H1 (cell line): ENCODE measurements at regions not wholly inside any gene's neighbourhood (a gene's known extent, or its start where the extent isn't known, plus 50 kb on each side); places are given as distances from the start of the nearest gene placed in this dataset.

Experiments
- EZH2 ChIP-seq: fragments of 200-600 bp; sonication (generic); IDR thresholded peaks from 2 replicates; pipeline ENCODE4 v1.7.1; 2012; ENCODE audit warnings: low read depth, mild to moderate bottlenecking, moderate library complexity, low read length, inconsistent platforms; ENCODE audit not compliant: severe bottlenecking
- KDM1A ChIP-seq: fragments of 200-600, 300-600 bp; sonication (generic); IDR thresholded peaks from 2 replicates; pipeline ENCODE4 v1.7.1; 2016; ENCODE audit warnings: mild to moderate bottlenecking, low read length, borderline replicate concordance

DNA sequence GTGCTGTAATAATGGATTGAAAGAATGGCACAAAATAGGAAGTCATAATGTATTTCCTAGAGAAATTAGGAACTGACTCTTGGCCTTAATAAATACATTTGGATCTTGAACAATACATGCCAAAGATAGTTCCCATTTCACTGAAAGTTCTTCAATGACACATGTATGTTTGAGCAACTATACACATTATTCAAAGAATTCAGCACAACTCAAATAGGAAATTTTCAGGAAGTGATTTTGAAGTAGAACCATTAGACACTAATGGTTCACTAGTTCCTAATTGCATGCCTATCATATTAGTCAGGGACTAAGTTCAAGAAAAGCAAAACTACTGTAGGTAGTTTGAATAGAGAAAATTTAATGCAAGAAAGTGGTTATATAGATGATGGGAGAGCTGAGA is 404.7 kb downstream of the LMO4 start (continued):
- TF ChIP-seq KDM1A (no peak), EZH2 (no peak)
- TF ChIP-seq, all 59 proteins: peak for 0
